ENCODE measurements at regions not wholly inside any gene's neighbourhood (a gene's known extent, or its start where the extent isn't known, plus 50 kb on each side); places are given as distances from the start of the nearest gene placed in this dataset.
"Not testable (repeated sequence)": the region's sequence is repeated elsewhere in the genome, so short reads cannot be mapped to it uniquely, and the experiment has no call there.

DNA sequence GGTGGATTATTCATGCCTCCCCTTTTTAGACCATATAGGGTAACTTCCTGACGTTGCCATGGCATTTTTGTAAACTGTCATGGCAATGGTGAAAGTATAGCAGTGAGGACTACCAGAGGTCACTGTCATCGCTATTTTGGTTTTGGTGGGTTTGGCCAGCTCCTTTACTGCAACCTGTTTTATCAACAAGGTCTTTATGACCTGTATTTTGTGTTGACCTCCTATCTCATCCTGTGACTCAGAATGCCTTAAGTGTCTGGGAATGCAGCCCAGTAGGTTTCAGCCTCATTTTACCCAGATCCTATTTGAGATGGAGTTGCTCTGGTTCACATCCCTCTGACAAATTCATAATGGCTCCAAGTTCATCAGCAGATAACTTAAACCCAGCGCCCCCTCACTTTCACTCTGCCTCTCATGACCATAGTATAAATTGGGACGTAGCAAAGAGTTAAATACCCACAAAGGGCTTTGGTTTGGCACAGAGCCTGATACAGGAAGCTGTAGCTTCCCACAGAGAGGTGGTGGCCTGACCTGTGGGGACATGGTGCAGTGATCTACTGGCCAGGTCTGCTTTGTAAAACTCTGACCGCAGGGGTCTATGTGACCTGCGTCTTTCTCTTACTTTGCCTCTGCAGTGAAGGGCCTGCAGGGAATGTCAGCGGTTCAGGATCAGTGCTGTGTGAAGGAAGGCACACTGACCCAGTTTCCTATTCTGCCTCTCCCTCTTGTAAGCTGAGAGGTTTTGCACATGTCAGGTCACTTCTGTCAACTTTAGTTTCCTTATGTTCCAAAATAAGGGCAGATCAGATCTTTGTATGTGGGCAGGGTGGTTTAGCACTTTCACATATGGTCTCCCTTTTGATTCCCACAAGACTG lies 78.1 kb upstream of the ZNF644 start:
- intact Hi-C loops (cut with micrococcal nuclease), result no loop called here

DNA sequence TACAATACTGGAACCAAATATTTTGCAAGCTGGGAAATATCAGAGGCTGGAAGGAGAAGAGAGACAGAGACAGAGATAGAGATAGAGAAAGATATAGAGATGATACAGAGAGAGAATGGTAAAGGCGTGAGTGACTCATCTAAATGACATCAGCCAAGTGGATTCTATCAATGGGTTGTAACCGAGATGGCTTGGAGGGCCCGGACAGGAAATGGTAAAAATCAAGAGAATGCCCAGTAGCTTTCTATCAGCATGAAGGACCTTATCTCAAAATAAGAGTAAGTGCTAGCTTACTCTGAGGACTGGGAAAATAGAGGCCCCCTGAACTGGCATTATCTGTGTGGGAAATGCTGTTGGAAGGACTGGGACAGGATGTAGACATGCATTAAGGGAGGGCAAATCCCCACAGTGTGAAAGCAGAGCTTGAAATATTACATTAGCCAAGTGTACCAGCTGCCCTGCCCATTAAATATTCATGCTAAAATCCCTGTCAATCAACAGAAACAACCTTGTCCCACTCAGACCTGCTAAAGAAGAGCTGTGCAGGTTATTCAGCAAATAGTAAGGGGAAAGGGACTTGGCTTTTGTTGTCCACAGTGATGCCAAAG lies 76.6 kb upstream of the ZNF644 start:
- intact Hi-C loops (cut with micrococcal nuclease), result no loop called here

DNA sequence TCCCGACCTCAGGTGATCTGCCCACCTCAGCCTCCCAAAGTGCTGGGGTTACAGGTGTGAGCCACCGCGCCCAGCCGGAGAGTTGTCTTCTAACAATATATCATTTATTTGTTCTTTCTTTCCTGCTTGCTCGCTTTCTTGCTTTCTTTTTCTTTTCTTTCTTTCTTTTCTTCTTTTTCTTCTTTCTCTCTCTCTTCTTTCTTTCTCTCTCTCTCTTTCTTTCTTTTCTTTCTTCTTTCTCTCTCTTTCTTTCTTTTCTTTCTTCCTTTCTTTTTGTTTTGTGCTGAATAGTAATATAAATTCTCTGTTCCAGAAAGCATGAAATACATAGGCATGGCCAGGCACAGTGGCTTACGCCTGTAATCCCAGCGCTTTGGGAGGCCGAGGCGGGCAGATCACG lies 73.5 kb upstream of the ZNF644 start:
- intact Hi-C loops (cut with micrococcal nuclease), result not testable (repeated sequence)

DNA sequence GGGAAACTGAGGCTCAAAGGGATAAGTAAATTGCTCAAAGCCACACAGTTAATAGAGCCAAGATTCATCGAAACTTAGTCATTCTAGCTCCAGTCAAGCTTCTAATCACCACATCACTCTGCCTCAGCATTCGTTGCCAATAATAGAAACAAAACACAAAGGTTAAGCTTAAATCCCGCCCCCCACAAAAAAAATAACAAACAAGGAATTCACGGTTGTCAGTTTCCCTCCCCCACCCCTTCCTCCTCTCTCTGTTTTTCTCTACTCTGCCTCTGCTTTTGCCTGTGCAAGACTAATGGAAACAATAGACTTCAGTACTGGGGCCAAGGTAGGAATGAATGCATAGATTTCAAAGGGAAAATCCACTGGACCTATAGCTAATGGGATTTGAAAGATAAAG lies 70.7 kb upstream of the ZNF644 start:
- intact Hi-C loops (cut with micrococcal nuclease), result no loop called here

DNA sequence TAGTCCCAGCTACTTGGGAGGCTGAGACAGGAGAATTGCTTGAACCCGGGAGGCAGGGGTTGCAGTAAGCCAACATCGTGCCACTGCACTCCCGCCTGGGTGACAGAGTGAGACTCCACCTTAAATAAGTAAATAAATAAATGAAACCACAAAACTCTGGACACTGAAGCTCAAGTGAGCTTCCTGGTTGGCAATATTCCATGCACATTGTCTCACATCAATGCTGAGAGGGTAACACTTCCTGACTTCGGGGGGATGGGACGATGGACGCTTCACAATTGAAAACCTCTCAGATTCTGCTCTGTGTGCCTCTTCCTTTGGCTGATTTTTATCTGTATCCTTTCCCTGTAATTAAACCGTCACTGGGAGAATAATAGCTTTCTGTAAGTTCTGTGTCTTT lies 70.0 kb upstream of the ZNF644 start:
- intact Hi-C loops (cut with micrococcal nuclease), result no loop called here

DNA sequence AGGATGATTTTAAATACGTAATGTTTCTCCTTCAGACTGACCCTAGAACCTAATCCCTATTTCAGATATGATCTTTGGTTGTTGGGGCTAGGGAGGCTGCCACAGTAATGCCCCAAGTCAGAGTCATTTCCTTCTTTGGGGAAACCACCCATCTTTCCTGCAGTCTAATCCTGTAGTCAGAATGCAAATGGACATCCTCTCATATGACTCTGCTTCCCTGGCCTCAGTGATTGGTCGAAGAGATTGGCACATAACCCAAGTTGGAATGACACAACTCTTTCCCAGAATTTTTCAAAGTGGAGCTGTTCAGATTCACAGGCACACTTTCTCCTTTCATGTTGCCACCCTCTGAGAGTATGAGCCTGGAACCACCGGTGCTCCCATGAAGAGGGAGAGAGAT lies 58.8 kb upstream of the ZNF644 start:
- intact Hi-C loops (cut with micrococcal nuclease), result no loop called here

DNA sequence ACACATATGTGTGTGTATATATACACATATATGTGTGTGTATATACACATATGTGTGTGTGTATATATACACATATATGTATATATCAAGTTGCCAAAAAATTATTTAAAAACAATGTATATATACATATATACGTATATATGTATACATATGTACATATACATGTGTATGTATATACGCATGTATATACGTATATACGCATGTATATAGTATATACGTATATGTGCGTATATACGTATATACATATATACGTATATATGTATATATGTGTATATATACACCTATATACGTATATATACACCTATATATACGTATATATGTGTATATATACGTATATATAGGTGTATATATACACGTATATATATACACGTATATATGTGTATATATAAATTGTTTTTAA lies 57.0 kb upstream of the ZNF644 start:
- intact Hi-C loops (cut with micrococcal nuclease), result no loop called here

DNA sequence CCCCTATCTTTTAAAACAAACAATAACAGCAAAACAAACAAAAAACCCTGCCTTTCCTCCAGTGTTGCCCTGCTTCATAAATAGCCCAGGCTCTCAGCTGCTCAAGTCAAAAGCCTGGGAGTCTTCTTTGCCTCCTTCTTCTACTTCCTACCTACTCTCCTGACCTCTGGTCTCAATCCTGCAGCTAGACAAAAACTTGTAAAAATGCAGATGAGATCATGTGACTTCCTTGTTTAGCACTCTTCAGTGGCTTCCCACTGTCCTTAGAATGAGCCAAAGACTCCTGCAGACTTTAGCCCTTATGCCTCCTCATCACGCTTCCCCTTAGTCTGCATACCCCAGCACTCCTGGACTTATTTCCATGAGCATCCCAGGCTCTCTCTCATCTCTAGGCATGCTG lies 55.0 kb upstream of the ZNF644 start:
- intact Hi-C loops (cut with micrococcal nuclease), result no loop called here

DNA sequence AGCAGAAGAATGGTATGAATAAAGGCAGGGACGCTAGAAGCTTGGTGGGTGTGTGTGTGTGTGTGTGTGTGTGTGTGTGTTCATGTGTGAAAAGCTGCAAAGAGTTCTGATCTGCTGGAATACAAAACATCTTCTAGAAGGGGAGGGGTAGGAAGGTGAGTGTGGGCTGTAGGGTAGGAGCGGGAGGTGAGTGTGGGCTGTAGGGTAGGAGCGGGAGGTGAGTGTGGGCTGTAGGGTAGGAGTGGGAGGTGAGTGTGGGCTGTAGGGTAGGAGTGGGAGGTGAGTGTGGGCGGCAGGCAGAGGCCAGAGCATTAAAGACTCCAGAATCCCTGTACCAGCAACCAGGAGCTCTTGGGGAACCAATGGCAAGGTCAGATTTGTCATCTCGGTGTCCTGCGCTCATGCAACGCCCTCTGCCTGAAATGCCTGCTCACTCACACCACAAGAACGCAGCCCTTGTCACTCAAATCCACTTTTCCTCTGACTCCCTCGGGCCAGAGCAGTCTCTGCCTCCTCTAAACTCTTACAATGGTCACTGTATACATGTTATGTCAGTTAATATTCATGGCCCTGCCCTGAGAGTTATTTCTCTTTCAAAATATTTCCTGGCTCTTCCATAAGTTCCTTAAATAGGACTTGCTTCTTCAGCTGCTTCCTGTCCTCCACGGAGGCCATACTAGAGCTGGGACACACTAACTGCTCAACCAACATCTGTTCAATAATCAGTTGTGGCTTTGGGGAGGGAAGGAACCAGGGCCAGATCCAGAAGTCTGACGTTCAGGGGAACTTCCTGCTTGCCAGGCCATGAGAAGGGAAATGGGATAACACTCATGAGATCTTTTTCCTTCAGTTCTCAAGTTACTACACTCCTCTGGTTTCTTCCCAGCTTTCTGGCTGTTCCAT lies 53.6 kb upstream of the ZNF644 start:
- intact Hi-C loops (cut with micrococcal nuclease), result no loop called here

DNA sequence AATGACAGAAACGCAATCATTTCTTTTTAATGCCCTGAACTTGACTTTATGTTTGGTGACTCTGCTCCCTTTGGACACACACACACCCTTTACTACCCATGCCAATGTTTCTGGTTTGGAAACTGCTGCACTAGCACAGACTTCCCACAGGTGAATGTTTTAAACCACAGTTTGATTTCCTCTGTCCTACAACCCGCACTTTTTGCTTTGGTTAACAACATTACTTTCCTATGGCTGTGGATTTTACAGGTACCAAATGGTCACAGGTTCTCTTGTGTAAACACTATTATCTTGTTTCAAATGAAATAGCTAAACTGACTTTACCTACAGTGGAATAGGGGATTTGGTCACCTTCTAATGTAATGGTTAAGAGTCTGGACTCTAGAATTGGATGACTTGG lies 51.5 kb upstream of the ZNF644 start:
- intact Hi-C loops (cut with micrococcal nuclease), result no loop called here

DNA sequence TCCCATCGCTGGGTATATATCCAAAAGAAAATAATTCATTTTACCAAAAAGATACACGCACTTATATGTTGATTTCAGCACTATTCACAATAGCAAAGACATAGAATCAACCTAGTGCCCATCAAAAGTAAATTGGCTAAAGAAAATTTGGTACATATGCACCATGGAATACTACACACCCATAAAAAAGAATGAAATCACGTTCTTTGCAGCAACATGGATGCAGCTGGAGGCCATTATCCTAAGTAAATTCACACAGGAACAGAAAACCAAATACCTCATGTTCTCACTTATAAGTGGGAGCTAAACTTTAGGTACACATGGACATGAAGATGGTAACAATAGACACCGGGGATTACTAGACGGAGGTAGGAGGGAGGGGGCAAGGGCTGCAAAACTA lies 50.0 kb upstream of the ZNF644 start:
- intact Hi-C loops (cut with micrococcal nuclease), result no loop called here
